ENCODE measurements at regions not wholly inside any gene's neighbourhood (a gene's known extent, or its start where the extent isn't known, plus 50 kb on each side); places are given as distances from the start of the nearest gene placed in this dataset.

- TF ChIP-seq ZNF713 (CRISPR knock-in tag; IDR thresholded peaks at IDR 0.05) (no peak), SP2 (CRISPR knock-in tag; IDR thresholded peaks at IDR 0.05) (no peak), ZFY (CRISPR knock-in tag; IDR thresholded peaks at IDR 0.05) (no peak), ZNF17 (CRISPR knock-in tag; IDR thresholded peaks at IDR 0.05) (no peak), NCOR1 (IDR thresholded peaks at IDR 0.05; ENCODE audit: borderline replicate concordance, low read length) (no peak), SETDB1 (CRISPR knock-in tag; IDR thresholded peaks at IDR 0.05; ENCODE audit: borderline replicate concordance) (no peak), USF2 (IDR thresholded peaks at IDR 0.05; ENCODE audit: low read depth, low read length) (no peak), USF2 (CRISPR knock-in tag; IDR thresholded peaks at IDR 0.05; ENCODE audit: borderline replicate concordance) (no peak), E2F1 (CRISPR knock-in tag; IDR thresholded peaks at IDR 0.05) (no peak), TEAD3 (CRISPR knock-in tag; optimal IDR thresholded peaks at IDR 0.05; ENCODE audit: borderline replicate concordance) (no peak), PRPF4 (IDR thresholded peaks at IDR 0.05; ENCODE audit: low read depth, low read length, poor library complexity, severe bottlenecking) (no peak), ZNF740 (CRISPR knock-in tag; IDR thresholded peaks at IDR 0.05) (no peak)
These were observed 338.8 kb downstream of the EPM2A start (continued) for GRCh38 chr6:145396499-145396898.

All from HepG2 (cell line).